Heart left ventricle (tissue), 13 donors: ENCODE measurements at regions not wholly inside any gene's neighbourhood (a gene's known extent, or its start where the extent isn't known, plus 50 kb on each side); places are given as distances from the start of the nearest gene placed in this dataset.

ENCODE experiments used
- CTCF ChIP-seq, 12 donors: fragments of 200-600 bp; sonication (generic) in 4 of 12; IDR thresholded peaks; one replicate each; pipeline versions ENCODE4 v1.5.0 to v1.8.0; 2018 to 2022; ENCODE audit warnings: antibody characterized with exemption in 12 of 12, mild to moderate bottlenecking in 5 of 12
- POLR2A ChIP-seq, 2 donors: fragments of 450-650 bp; IDR thresholded peaks; one replicate each; pipeline ENCODE4 v1.6.1; 2017; ENCODE audit warnings: antibody characterized with exemption in 2 of 2, mild to moderate bottlenecking in 2 of 2, moderate library complexity in 2 of 2
- donor health status: ischemic (EF 13 %, LVEDD 7.1; RV severe dilation, severe dysfunction).
- donor health status: DM: no; HTN: yes; CAD: no.
- donor health status: DM: no; HTN: no; CAD: no.
- donor health status: ischemic (EF 25% LVEDD 6.9; RV normal size, moderate dysfunction).
- donor health status: ischemic (EF 25% LVEDD 5.7; RV mildly dilated, moderate dysfunction).
- donor health status: ischemic (EF 35%, LVEDD 5.7; RV mildly dilated, moderate dysfunction).
- donor health status: nonischemic (EF 11% LVEDD 7.7; RV severe dilation, severe dysfunction).
- donor health status: DM: yes; HTN: yes; CAD: no.
- donor health status: PGD.
- donor health status: ischemic (EF 29% LVEDD 5.4; RV normal size, mild dysfunction).
- donor health status: nonischemic (EF 23%, LVEDD 6.1; RV moderate dilation, normal function).

GRCh38 chr19:31674503-31675192, 325.4 kb upstream of the TSHZ3 start:
- TF ChIP-seq CTCF (IDR thresholded peaks at IDR 0.05) (no peak), POLR2A (IDR thresholded peaks at IDR 0.05) (no peak)
